ENCODE measurements at regions not wholly inside any gene's neighbourhood (a gene's known extent, or its start where the extent isn't known, plus 50 kb on each side); places are given as distances from the start of the nearest gene placed in this dataset.

DNA sequence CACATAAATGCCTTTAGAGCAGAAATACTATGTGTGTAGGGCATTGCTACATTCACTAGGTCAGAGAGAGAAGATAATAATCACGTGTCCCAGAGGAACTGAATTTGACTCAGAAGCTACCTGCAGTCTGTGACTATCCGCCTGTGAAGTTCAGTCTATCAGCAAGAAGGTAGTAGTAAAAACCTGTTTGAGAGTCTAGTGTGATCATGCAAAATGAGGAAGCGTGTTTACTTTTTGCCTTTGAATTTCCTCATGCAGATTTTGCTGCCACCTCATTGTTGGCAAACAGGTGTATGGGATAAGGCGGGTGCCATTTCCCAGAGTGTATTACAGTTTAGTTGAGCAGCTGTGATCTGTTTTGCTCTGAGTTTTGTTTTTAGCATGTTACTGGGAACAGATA, 403.9 kb upstream of the FANCL start:
- TF ChIP-seq CTCF (IDR thresholded peaks at IDR 0.05; ENCODE audit: poor library complexity, severe bottlenecking): no peak
- TF ChIP-seq RAD21 (conservative IDR thresholded peaks at IDR 0.05): no peak
- TF ChIP-seq POLR2AphosphoS5 (IDR thresholded peaks at IDR 0.05): no peak
- no peak for TF ChIP-seq EZH2 (IDR thresholded peaks at IDR 0.05; ENCODE audit: borderline replicate concordance, insufficient read depth, low read length, poor library complexity, severe bottlenecking)
- TF ChIP-seq SMC3 (conservative IDR thresholded peaks at IDR 0.05; ENCODE audit: poor library complexity): no peak
